Spleen (tissue), 11 donors: ENCODE measurements at regions not wholly inside any gene's neighbourhood (a gene's known extent, or its start where the extent isn't known, plus 50 kb on each side); places are given as distances from the start of the nearest gene placed in this dataset.

Source experiments
- DNase-seq: peaks from one replicate; pipeline ENCODE4 v3.0.0-alpha.2; 2020
- H3K27ac ChIP-seq, 8 donors: fragments of 200-600 bp; sonication (generic) in 7 of 8; 1 replicate in 4 of 8; 2 replicates in 4 of 8; pipeline versions ENCODE4 v1.5.0 to v1.8.0; 2016 to 2021; ENCODE audit warnings: inconsistent platforms in 4 of 8, mild to moderate bottlenecking in 4 of 8, moderate library complexity in 1 of 8
- H3K27me3 ChIP-seq, 7 donors: fragments of 200-600 bp; sonication (generic) in 6 of 7; replicated peaks in 1 of 7; 1 replicate in 4 of 7; 2 replicates in 3 of 7; pipeline versions ENCODE4 v1.5.0 to v1.8.0; 2016 to 2021; ENCODE audit warnings: inconsistent platforms in 3 of 7, mild to moderate bottlenecking in 1 of 7
- H3K36me3 ChIP-seq, 6 donors: fragments of 200-600 bp; sonication (generic) in 5 of 6; 1 replicate in 4 of 6; 2 replicates in 2 of 6; pipeline versions ENCODE4 v1.5.0 to v1.8.0; 2016 to 2021; ENCODE audit warnings: inconsistent platforms in 2 of 6
- H3K4me1 ChIP-seq, 6 donors: fragments of 200-600 bp; sonication (generic) in 5 of 6; 1 replicate in 3 of 6; 2 replicates in 3 of 6; pipeline versions ENCODE4 v1.5.0 to v1.8.0; 2016 to 2021; ENCODE audit warnings: inconsistent platforms in 3 of 6
- H3K4me3 ChIP-seq, 8 donors: fragments of 200-600 bp; sonication (generic) in 7 of 8; 1 replicate in 4 of 8; 2 replicates in 4 of 8; pipeline versions ENCODE4 v1.5.0 to v1.8.0; 2016 to 2021; ENCODE audit warnings: inconsistent platforms in 4 of 8, mild to moderate bottlenecking in 4 of 8, moderate library complexity in 2 of 8
- H3K9me3 ChIP-seq, 8 donors: fragments of 200-600 bp; sonication (generic) in 7 of 8; 1 replicate in 4 of 8; 2 replicates in 4 of 8; pipeline versions ENCODE4 v1.5.0 to v1.8.0; 2016 to 2021; ENCODE audit warnings: inconsistent platforms in 4 of 8
- POLR2A ChIP-seq, 3 donors: fragments of 450-650 bp; IDR thresholded peaks; one replicate each; pipeline ENCODE4 v1.5.1; 2017; ENCODE audit warnings: antibody characterized with exemption in 3 of 3, mild to moderate bottlenecking in 1 of 3
- POLR2AphosphoS5 ChIP-seq, 3 donors: sonication (generic); formaldehyde crosslinking; IDR thresholded peaks; one replicate each; pipeline ENCODE4 v1.5.1; 2017; ENCODE audit warnings: antibody characterized with exemption in 3 of 3
- WGBS, 5 donors: extraction: QIAGEN DNeasy Blood & Tissue Kit in 3 of 5; methylation state at CpG; one replicate each; pipeline versions ENCODE4 v1.1.5 to v1.1.7; 2013 to 2018; 5-methylcytosine and 5-hydroxymethylcytosine counted together
- intact Hi-C: fragments of 100-400 bp; cut with DNase I; formaldehyde crosslinking; loops from one replicate; pipeline ENCODE4 v1.15.0; 2023; ENCODE audit warnings: low total_unique reads
- TF ChIP-seq, protein P1 (sequence below), 11 experiments: fragments of 200-600 bp in 7 of 11; fragments of 450-650 bp in 4 of 11; sonication (generic) in 4 of 11; IDR thresholded peaks in 8 of 11; conservative IDR thresholded peaks in 3 of 11; 1 replicate in 7 of 11; 2 replicates in 4 of 11; pipeline versions ENCODE4 v1.4.0 to v1.8.0; 2016 to 2021; ENCODE audit warnings: antibody characterized with exemption in 11 of 11, inconsistent platforms in 4 of 11, mild to moderate bottlenecking in 1 of 11
- donor health status: healthy with polysubstance abuse.
- donor health status: DM: no; HTN: no; CAD: no; lungs with moderate emphysema.
- donor health status: DM: no; HTN: no; CAD: no.
- donor health status: Bipolar disorder and iron deficiency.
- donor health status: healthy.
- donor health status: DM: no; HTN: no; CAD: no.
- donor health status: DM: yes; HTN: yes; CAD: no.

DNA sequence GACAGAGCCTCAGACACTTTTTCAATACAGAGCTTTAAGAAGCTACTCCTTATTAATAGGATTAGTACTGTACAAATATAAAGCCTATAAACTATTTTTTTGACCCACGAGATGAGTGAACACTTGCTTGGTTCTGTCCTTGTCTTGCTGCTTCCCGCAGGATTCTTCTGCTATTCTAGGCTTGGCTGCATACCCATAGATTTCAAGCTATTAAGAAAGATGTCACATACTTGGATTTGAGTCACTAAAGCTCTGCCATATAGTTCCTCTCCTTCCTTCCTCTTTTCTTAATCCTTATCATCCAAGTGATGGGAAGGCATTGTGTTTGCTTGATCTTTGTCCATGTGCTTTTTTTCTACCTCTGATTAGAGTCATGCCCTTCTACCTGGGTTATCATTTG is 361.2 kb upstream of the TRPC7 start:
- WGBS, 5 donors, result 62 to 80% (median 73%) methylated on average over 2 of the region's 2 CpGs
- intact Hi-C loops, result no loop called here
- no peaks in the 10 kb centered on the region for H3K9me3 ChIP-seq

DNA sequence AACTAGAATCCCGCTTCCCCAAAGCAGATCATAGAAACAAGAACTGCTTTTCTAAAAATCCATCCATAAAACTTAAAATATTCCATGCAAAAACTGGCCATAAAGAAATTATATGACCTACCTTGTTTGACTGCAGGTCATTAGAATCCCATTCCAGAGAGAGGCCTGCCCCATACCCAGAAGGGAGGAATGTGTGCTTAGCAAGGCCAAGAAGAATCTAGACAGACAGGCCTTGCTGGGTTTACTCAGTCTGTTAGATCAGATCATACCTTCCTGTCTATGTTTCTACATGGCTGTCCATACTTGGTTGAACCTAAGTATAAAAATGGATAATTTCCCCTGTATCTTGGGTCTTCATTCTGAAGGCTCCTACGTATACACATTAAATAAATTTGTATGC is 358.8 kb upstream of the TRPC7 start:
- TF ChIP-seq, protein P1, sequence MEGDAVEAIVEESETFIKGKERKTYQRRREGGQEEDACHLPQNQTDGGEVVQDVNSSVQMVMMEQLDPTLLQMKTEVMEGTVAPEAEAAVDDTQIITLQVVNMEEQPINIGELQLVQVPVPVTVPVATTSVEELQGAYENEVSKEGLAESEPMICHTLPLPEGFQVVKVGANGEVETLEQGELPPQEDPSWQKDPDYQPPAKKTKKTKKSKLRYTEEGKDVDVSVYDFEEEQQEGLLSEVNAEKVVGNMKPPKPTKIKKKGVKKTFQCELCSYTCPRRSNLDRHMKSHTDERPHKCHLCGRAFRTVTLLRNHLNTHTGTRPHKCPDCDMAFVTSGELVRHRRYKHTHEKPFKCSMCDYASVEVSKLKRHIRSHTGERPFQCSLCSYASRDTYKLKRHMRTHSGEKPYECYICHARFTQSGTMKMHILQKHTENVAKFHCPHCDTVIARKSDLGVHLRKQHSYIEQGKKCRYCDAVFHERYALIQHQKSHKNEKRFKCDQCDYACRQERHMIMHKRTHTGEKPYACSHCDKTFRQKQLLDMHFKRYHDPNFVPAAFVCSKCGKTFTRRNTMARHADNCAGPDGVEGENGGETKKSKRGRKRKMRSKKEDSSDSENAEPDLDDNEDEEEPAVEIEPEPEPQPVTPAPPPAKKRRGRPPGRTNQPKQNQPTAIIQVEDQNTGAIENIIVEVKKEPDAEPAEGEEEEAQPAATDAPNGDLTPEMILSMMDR (IDR thresholded peaks at IDR 0.05 in 8 of 11, conservative IDR thresholded peaks at IDR 0.05 in 3 of 11), result no peak
- TF ChIP-seq POLR2AphosphoS5 (IDR thresholded peaks at IDR 0.05) (no peak), POLR2A (IDR thresholded peaks at IDR 0.05) (no peak)
- Histone ChIP-seq H3K9me3 (no peaks in the 10 kb centered on the region), H3K27ac (no peak overlapping the region), H3K36me3 (no peaks in the 10 kb centered on the region), H3K27me3 (no peaks in the 10 kb centered on the region), H3K4me3 (no peak overlapping the region), H3K4me1 (no peaks in the 10 kb centered on the region)
- WGBS, 5 donors, result 78 to 91% (median 83%) methylated on average over 2 of the region's 2 CpGs
- DNase-seq, result no peak
- intact Hi-C loops, result no loop called here

More for the DNA sequence above, 361.2 kb upstream of the TRPC7 start:
- no peaks in the 10 kb centered on the region for H3K4me1 ChIP-seq
- no peaks in the 10 kb centered on the region for H3K27me3 ChIP-seq
- H3K36me3 ChIP-seq, result no peaks in the 10 kb centered on the region
- H3K27ac ChIP-seq, result no peak overlapping the region
- DNase-seq, result no peak
- TF ChIP-seq POLR2AphosphoS5 (IDR thresholded peaks at IDR 0.05) (no peak), POLR2A (IDR thresholded peaks at IDR 0.05) (no peak)
- TF ChIP-seq, protein P1 (IDR thresholded peaks at IDR 0.05 in 8 of 11, conservative IDR thresholded peaks at IDR 0.05 in 3 of 11), result no peak
- H3K4me3 ChIP-seq, result no peak overlapping the region

DNA sequence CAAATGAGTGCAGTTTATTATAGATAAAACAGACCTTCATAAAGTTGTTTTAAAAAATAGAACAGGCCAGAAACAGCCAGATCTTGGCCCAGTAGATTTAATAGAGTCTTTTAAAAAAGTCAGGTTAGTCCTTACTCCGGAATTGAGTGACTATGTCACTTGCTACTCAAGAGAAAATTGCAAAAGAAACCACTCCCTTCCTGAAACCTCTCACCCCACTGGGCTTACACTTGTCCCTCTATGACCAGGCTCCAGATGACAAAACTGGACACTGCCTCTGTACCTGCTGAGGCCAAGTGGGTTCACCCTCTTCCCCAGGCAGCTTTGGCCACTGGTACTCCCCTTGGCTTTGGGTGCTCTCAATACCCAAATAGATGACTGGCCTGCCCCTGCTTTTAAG is 357.2 kb upstream of the TRPC7 start:
- intact Hi-C loops, result no loop called here
- H3K36me3 ChIP-seq, result no peaks in the 10 kb centered on the region
- H3K4me1 ChIP-seq, result no peaks in the 10 kb centered on the region
- WGBS, 5 donors, result 70 to 91% (median 82%) methylated on average over 1 of the region's 1 CpG
- H3K27ac ChIP-seq, result no peak overlapping the region
- H3K4me3 ChIP-seq, result no peak overlapping the region
- H3K9me3 ChIP-seq, result no peaks in the 10 kb centered on the region
- no peaks in the 10 kb centered on the region for H3K27me3 ChIP-seq
- TF ChIP-seq POLR2A (IDR thresholded peaks at IDR 0.05), result no peak
- TF ChIP-seq, protein P1 (IDR thresholded peaks at IDR 0.05 in 8 of 11, conservative IDR thresholded peaks at IDR 0.05 in 3 of 11), result no peak
- no peak for TF ChIP-seq POLR2AphosphoS5 (IDR thresholded peaks at IDR 0.05)
- no peak for DNase-seq

DNA sequence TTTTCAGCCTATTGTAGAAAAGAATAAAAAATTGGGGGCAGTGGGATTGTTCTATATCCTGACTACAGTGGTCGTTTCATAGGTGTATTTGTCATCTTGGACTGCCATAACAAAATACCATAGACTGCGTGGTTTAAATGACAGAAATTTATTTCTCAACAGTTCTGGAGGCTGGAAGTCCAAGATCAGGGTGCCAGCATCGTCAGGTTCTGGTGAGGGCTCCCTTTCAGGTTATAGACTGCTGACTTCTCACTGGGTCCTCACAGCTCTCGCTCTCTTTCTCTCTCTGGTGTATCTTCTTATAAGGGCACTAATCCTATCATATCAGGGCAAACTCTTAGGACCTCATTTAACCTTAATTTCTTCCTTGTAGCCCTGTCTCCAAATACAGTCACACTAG is 356.7 kb upstream of the TRPC7 start:
- no peak overlapping the region for H3K4me3 ChIP-seq
- no peak overlapping the region for H3K27ac ChIP-seq
- H3K9me3 ChIP-seq, result no peaks in the 10 kb centered on the region
- intact Hi-C loops, result no loop called here
- H3K36me3 ChIP-seq, result no peaks in the 10 kb centered on the region
- 74 to 84% (median 78%) methylated on average over 4 of the region's 4 CpGs for WGBS, 5 donors
- no peaks in the 10 kb centered on the region for H3K27me3 ChIP-seq
- no peaks in the 10 kb centered on the region for H3K4me1 ChIP-seq
- no peak for DNase-seq
- TF ChIP-seq POLR2AphosphoS5 (IDR thresholded peaks at IDR 0.05) (no peak), POLR2A (IDR thresholded peaks at IDR 0.05) (no peak)
- TF ChIP-seq, protein P1 (IDR thresholded peaks at IDR 0.05 in 8 of 11, conservative IDR thresholded peaks at IDR 0.05 in 3 of 11), result no peak
